Retinal pigment epithelial cell (primary cell): ENCODE measurements at regions not wholly inside any gene's neighbourhood (a gene's known extent, or its start where the extent isn't known, plus 50 kb on each side); places are given as distances from the start of the nearest gene placed in this dataset.

ENCODE experiments used
- DNase-seq: peaks from one replicate; pipeline ENCODE4 v3.0.0-alpha.2; 2010; ENCODE audit warnings: low read depth
- H3K4me3 ChIP-seq: 2 replicates; pipeline ENCODE4 v1.5.1; 2011; ENCODE audit warnings: mild to moderate bottlenecking, low read length, control low read depth, moderate library complexity
- TF ChIP-seq, protein P1 (sequence below): conservative IDR thresholded peaks from 2 replicates; pipeline ENCODE4 v1.5.1; 2011; ENCODE audit warnings: low read depth, low read length, control low read depth, inconsistent platforms

- TF ChIP-seq, protein P1, sequence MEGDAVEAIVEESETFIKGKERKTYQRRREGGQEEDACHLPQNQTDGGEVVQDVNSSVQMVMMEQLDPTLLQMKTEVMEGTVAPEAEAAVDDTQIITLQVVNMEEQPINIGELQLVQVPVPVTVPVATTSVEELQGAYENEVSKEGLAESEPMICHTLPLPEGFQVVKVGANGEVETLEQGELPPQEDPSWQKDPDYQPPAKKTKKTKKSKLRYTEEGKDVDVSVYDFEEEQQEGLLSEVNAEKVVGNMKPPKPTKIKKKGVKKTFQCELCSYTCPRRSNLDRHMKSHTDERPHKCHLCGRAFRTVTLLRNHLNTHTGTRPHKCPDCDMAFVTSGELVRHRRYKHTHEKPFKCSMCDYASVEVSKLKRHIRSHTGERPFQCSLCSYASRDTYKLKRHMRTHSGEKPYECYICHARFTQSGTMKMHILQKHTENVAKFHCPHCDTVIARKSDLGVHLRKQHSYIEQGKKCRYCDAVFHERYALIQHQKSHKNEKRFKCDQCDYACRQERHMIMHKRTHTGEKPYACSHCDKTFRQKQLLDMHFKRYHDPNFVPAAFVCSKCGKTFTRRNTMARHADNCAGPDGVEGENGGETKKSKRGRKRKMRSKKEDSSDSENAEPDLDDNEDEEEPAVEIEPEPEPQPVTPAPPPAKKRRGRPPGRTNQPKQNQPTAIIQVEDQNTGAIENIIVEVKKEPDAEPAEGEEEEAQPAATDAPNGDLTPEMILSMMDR: no peak
- DNase-seq: no peak
- H3K4me3 ChIP-seq: no peak overlapping the region
These were observed 191.9 kb upstream of the DDI1 start for GRCh38 chr11:103844327-103845215.

- DNase-seq: no peak
- H3K4me3 ChIP-seq: no peak overlapping the region
- TF ChIP-seq, protein P1: no peak
These were observed 191.1 kb upstream of the DDI1 start for GRCh38 chr11:103845331-103845730.

- no peak overlapping the region for H3K4me3 ChIP-seq
- TF ChIP-seq, protein P1: no peak
- no peak for DNase-seq
These were observed 187.8 kb upstream of the DDI1 start for GRCh38 chr11:103848686-103849085.

- no peak overlapping the region for H3K4me3 ChIP-seq
- TF ChIP-seq, protein P1: no peak
- no peak for DNase-seq
These were observed 187.1 kb upstream of the DDI1 start for GRCh38 chr11:103849366-103849765.

GRCh38 chr11:103850419-103851165 lies 185.8 kb upstream of the DDI1 start:
- TF ChIP-seq, protein P1: no peak
- H3K4me3 ChIP-seq: no peak overlapping the region
- DNase-seq: no peak

GRCh38 chr11:103851166-103851651 lies 185.2 kb upstream of the DDI1 start:
- peak; percentile 72 for DNase-seq
- TF ChIP-seq, protein P1: no peak
- no peak overlapping the region for H3K4me3 ChIP-seq
